ENCODE measurements at regions not wholly inside any gene's neighbourhood (a gene's known extent, or its start where the extent isn't known, plus 50 kb on each side); places are given as distances from the start of the nearest gene placed in this dataset.

- ChIA-PET CTCF (no interaction called here), POLR2A (no interaction called here)
- H3K4me2 ChIP-seq (ENCODE audit: insufficient read depth, low read length) = no peak overlapping the region
- no peak overlapping the region for H3K27ac ChIP-seq (ENCODE audit: insufficient read depth, low read depth, low read length)
- TF ChIP-seq POLR2A (IDR thresholded peaks at IDR 0.05; ENCODE audit: low read depth, low read length) (no peak), MAX (IDR thresholded peaks at IDR 0.05; ENCODE audit: insufficient read depth, insufficient read length) (no peak), MYC (IDR thresholded peaks at IDR 0.05; ENCODE audit: low read depth, low read length) (no peak), EZH2 (IDR thresholded peaks at IDR 0.05; ENCODE audit: borderline replicate concordance, low read depth, low read length, severe bottlenecking) (no peak), JUN (IDR thresholded peaks at IDR 0.05; ENCODE audit: borderline replicate concordance, insufficient read depth, insufficient read length, low read depth) (no peak), FOS (IDR thresholded peaks at IDR 0.05; ENCODE audit: borderline replicate concordance, insufficient read depth, low read length) (no peak), POLR2AphosphoS5 (IDR thresholded peaks at IDR 0.05; ENCODE audit: insufficient read depth, low read depth, low read length) (no peak), GATA2 (IDR thresholded peaks at IDR 0.05; ENCODE audit: insufficient read depth, insufficient read length, low read depth, low read length) (no peak)
- TF ChIP-seq, protein P1, sequence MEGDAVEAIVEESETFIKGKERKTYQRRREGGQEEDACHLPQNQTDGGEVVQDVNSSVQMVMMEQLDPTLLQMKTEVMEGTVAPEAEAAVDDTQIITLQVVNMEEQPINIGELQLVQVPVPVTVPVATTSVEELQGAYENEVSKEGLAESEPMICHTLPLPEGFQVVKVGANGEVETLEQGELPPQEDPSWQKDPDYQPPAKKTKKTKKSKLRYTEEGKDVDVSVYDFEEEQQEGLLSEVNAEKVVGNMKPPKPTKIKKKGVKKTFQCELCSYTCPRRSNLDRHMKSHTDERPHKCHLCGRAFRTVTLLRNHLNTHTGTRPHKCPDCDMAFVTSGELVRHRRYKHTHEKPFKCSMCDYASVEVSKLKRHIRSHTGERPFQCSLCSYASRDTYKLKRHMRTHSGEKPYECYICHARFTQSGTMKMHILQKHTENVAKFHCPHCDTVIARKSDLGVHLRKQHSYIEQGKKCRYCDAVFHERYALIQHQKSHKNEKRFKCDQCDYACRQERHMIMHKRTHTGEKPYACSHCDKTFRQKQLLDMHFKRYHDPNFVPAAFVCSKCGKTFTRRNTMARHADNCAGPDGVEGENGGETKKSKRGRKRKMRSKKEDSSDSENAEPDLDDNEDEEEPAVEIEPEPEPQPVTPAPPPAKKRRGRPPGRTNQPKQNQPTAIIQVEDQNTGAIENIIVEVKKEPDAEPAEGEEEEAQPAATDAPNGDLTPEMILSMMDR (IDR thresholded peaks at IDR 0.05; ENCODE audit: extremely low read depth in 1 of 2, insufficient read depth in 1 of 2, low read depth in 1 of 2, low read length in 2 of 2) = no peak
- no peak overlapping the region for H2AFZ ChIP-seq (ENCODE audit: low read depth, low read length)
- dilution Hi-C loops (cut with MboI; ENCODE audit: extremely low pct_ligation_motif_present, low sequenced_read_pairs) = no loop called here
- intact Hi-C loops (cut with micrococcal nuclease) = no loop called here
- no peaks in the 10 kb centered on the region for H3K79me2 ChIP-seq (ENCODE audit: control insufficient read depth, insufficient read depth, low read length)
- FAIRE-seq (no peak), DNase-seq (ENCODE audit: low read depth, low spot score) (no peak)
- H3K9me1 ChIP-seq (replicated peaks; ENCODE audit: control insufficient read depth, extremely low read depth, insufficient read depth, low read length) = no peaks in the 10 kb centered on the region
- no peaks in the 10 kb centered on the region for H3K36me3 ChIP-seq (ENCODE audit: control insufficient read depth in 2 of 2, extremely low read depth in 1 of 2, insufficient read depth in 2 of 2, low read length in 2 of 2)
- no peak overlapping the region for H3K4me3 ChIP-seq (replicated peaks in 1 of 3; ENCODE audit: insufficient read depth in 1 of 3, low read depth in 1 of 3, low read length in 3 of 3)
- H3K9ac ChIP-seq (replicated peaks; ENCODE audit: extremely low read depth, insufficient read depth, low read length) = no peak overlapping the region
- no peaks in the 10 kb centered on the region for H3K27me3 ChIP-seq (ENCODE audit: control insufficient read depth in 2 of 2, insufficient read depth in 2 of 2, low read length in 2 of 2)
- peaks cover 2% of the 10 kb centered on the region for H3K9me3 ChIP-seq (replicated peaks; ENCODE audit: control insufficient read depth, insufficient read depth, low read length)
- BruUV-seq (replicated peaks) = no TSS peak
- no peaks in the 10 kb centered on the region for H4K20me1 ChIP-seq (replicated peaks; ENCODE audit: control insufficient read depth, extremely low read depth, insufficient read depth, low read length)
- no peaks in the 10 kb centered on the region for H3K4me1 ChIP-seq (ENCODE audit: control insufficient read depth, extremely low read depth, insufficient read depth, low read length)
Observed at GRCh38 chr1:4149281-4149680, 249.2 kb upstream of the C1orf174 start.
